Stomach (tissue), 4 donors: ENCODE measurements at regions not wholly inside any gene's neighbourhood (a gene's known extent, or its start where the extent isn't known, plus 50 kb on each side); places are given as distances from the start of the nearest gene placed in this dataset.

Experiments
- CTCF ChIP-seq, 7 experiments: fragments of 450-650 bp in 4 of 7; fragments of 200-600 bp in 3 of 7; sonication (generic) in 3 of 7; IDR thresholded peaks; one replicate each; pipeline ENCODE4 v1.5.1; 2016 to 2019; ENCODE audit warnings: antibody characterized with exemption in 7 of 7, control low read depth in 2 of 7, mild to moderate bottlenecking in 1 of 7
- EP300 ChIP-seq: sonication (generic); formaldehyde crosslinking; IDR thresholded peaks from one replicate; pipeline ENCODE4 v1.6.1; 2017; ENCODE audit warnings: antibody characterized with exemption
- POLR2A ChIP-seq, 4 donors: fragments of 450-650 bp; IDR thresholded peaks; one replicate each; pipeline ENCODE4 v1.6.1; 2016; ENCODE audit warnings: antibody characterized with exemption in 4 of 4, control low read depth in 2 of 4, mild to moderate bottlenecking in 1 of 4, moderate library complexity in 1 of 4

DNA sequence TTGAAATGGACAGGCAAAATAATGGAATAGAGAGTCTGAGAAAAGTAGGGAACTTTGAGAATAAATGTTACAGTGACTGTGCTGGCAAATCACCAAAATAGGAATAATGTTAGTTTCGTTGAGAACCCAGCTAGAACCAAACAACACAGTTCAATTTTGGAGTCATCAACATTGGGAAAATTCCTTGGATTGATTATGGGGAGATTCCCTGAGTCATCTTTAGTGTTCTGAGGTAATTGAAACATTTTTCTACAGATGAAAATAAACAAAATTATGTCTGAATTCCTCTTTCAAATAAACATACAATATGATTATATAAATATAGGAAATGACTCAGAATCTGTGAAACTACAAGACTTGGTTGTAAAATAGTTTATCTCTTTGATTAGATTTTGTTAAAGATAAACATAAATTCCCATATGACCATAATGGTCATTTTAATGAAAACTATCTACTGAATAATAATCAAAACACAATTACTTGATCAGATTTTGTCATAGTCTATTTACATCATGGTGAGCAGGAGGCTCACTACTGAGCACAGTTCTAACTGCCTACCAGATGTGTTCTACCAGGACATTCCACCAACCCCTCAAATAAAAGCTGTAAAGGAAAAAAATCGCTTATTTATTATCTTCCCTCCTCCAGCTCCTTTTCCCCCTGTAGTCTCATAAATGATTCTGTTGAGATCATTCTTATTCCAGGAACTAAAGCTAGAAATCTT is 51.4 kb upstream of the GABRA2 start:
- TF ChIP-seq POLR2A (IDR thresholded peaks at IDR 0.05) (no peak), CTCF (IDR thresholded peaks at IDR 0.05) (no peak), EP300 (no peak)
